ENCODE measurements at regions not wholly inside any gene's neighbourhood (a gene's known extent, or its start where the extent isn't known, plus 50 kb on each side); places are given as distances from the start of the nearest gene placed in this dataset.

- Mint-ChIP-seq H3K4me1 (no peaks in the 10 kb centered on the region), H3K4me3 (no peak overlapping the region), H3K27ac (no peak overlapping the region), H3K36me3 (no peaks in the 10 kb centered on the region), H3K27me3 (no peaks in the 10 kb centered on the region), H3K9me3 (peaks cover 0 to 4% (median under 1%) of the 10 kb centered on the region in 8 donors)
- Histone ChIP-seq H3K27ac (ENCODE audit: low read depth, low read length) (no peak overlapping the region), H3K27me3 (ENCODE audit: insufficient read depth, low read length) (no peaks in the 10 kb centered on the region), H3K4me1 (ENCODE audit: insufficient read depth, low read length) (no peaks in the 10 kb centered on the region), H3K4me3 (ENCODE audit: low read length in 2 of 2) (no peak overlapping the region), H3K36me3 (ENCODE audit: insufficient read depth, low read length) (no peaks in the 10 kb centered on the region), H3K9me3 (ENCODE audit: control insufficient read depth in 1 of 2, low read length in 2 of 2) (no peaks in the 10 kb centered on the region)
- DNase-seq = no peak
- intact Hi-C loops (cut with micrococcal nuclease) = no loop called here
- CTCF ChIA-PET (ENCODE audit: partially characterized antibody) = no interaction called here
- POLR2A ChIA-PET (ENCODE audit: partially characterized antibody) = no interaction called here
Measured at GRCh38 chr9:82677086-82677485, 385.9 kb downstream of the RASEF start.

- Mint-ChIP-seq H3K9me3 (peaks cover 0 to 8% (median 3%) of the 10 kb centered on the region in 8 donors), H3K4me1 (no peaks in the 10 kb centered on the region), H3K27ac (no peak overlapping the region), H3K27me3 (no peaks in the 10 kb centered on the region), H3K4me3 (no peak overlapping the region), H3K36me3 (no peaks in the 10 kb centered on the region)
- H3K36me3 ChIP-seq (ENCODE audit: insufficient read depth, low read length) = no peaks in the 10 kb centered on the region
- no peaks in the 10 kb centered on the region for H3K4me1 ChIP-seq (ENCODE audit: insufficient read depth, low read length)
- ChIA-PET CTCF (ENCODE audit: partially characterized antibody) (no interaction called here), POLR2A (ENCODE audit: partially characterized antibody) (no interaction called here)
- no peak overlapping the region for H3K27ac ChIP-seq (ENCODE audit: low read depth, low read length)
- H3K4me3 ChIP-seq (ENCODE audit: low read length in 2 of 2) = no peak overlapping the region
- no peaks in the 10 kb centered on the region for H3K9me3 ChIP-seq (ENCODE audit: control insufficient read depth in 1 of 2, low read length in 2 of 2)
- no peak for DNase-seq
- no peaks in the 10 kb centered on the region for H3K27me3 ChIP-seq (ENCODE audit: insufficient read depth, low read length)
- intact Hi-C loops (cut with micrococcal nuclease) = no loop called here
Measured at GRCh38 chr9:82679472-82679871, 383.5 kb downstream of the RASEF start.

DNA sequence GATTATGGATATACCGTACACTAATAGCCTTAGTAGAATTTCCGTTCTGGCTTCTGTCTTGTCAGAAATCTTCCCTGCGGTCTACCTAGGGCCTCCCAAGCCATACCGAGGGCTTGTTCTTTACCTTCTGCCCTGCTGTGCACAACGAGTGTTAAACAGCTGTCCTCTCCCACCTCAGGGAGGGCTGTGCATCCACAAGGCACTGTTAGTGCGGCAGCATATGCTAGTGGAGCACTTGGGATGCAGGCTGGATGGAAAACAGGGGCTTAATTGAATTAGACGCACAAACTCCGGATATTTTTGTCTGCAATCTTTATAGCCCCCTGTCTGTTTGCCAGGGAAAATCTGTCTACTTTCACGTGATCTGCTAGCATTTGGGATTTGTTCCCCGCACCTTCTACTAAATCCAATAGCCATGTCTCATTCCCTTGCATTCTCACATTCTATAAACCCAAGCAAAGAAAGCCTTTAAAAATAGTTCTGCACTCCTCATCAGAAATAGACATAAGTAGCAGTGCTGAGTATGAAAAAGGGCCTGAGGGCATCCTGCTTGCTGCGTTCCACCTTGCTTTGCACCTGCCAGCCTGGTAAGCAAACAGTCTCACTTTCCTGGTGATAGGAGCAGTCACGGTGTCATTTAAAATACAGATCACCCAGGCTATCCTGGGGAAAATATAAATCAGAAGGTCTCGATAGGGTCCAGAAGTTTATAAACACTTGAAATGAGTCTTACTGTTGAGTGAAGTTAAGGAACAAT lies 382.6 kb downstream of the RASEF start:
- CTCF ChIA-PET (ENCODE audit: partially characterized antibody) = no interaction called here
- DNase-seq = no peak
- Histone ChIP-seq H3K27me3 (ENCODE audit: insufficient read depth, low read length) (no peaks in the 10 kb centered on the region), H3K4me3 (ENCODE audit: low read length in 2 of 2) (no peak overlapping the region), H3K9me3 (ENCODE audit: control insufficient read depth in 1 of 2, low read length in 2 of 2) (no peaks in the 10 kb centered on the region), H3K4me1 (ENCODE audit: insufficient read depth, low read length) (no peaks in the 10 kb centered on the region), H3K27ac (ENCODE audit: low read depth, low read length) (no peak overlapping the region), H3K36me3 (ENCODE audit: insufficient read depth, low read length) (no peaks in the 10 kb centered on the region)
- intact Hi-C loops (cut with micrococcal nuclease) = no loop called here
- Mint-ChIP-seq H3K36me3 (no peaks in the 10 kb centered on the region), H3K4me1 (no peaks in the 10 kb centered on the region), H3K9me3 (peaks cover 0 to 10% (median 4%) of the 10 kb centered on the region in 8 donors), H3K4me3 (no peak overlapping the region), H3K27me3 (no peaks in the 10 kb centered on the region), H3K27ac (no peak overlapping the region)
- POLR2A ChIA-PET (ENCODE audit: partially characterized antibody) = no interaction called here

GRCh38 chr9:82681809-82682208 lies 381.1 kb downstream of the RASEF start:
- Mint-ChIP-seq H3K27ac (no peak overlapping the region), H3K27me3 (no peaks in the 10 kb centered on the region), H3K4me3 (no peak overlapping the region), H3K9me3 (peaks cover 0 to 17% (median 6%) of the 10 kb centered on the region in 8 donors), H3K4me1 (no peaks in the 10 kb centered on the region), H3K36me3 (no peaks in the 10 kb centered on the region)
- Histone ChIP-seq H3K4me1 (ENCODE audit: insufficient read depth, low read length) (no peaks in the 10 kb centered on the region), H3K4me3 (ENCODE audit: low read length in 2 of 2) (no peak overlapping the region), H3K27ac (ENCODE audit: low read depth, low read length) (no peak overlapping the region), H3K27me3 (ENCODE audit: insufficient read depth, low read length) (no peaks in the 10 kb centered on the region), H3K36me3 (ENCODE audit: insufficient read depth, low read length) (no peaks in the 10 kb centered on the region), H3K9me3 (ENCODE audit: control insufficient read depth in 1 of 2, low read length in 2 of 2) (no peaks in the 10 kb centered on the region)
- CTCF ChIA-PET (ENCODE audit: partially characterized antibody) = no interaction called here
- no peak for DNase-seq
- POLR2A ChIA-PET (ENCODE audit: partially characterized antibody) = no interaction called here
- intact Hi-C loops (cut with micrococcal nuclease) = no loop called here

DNA sequence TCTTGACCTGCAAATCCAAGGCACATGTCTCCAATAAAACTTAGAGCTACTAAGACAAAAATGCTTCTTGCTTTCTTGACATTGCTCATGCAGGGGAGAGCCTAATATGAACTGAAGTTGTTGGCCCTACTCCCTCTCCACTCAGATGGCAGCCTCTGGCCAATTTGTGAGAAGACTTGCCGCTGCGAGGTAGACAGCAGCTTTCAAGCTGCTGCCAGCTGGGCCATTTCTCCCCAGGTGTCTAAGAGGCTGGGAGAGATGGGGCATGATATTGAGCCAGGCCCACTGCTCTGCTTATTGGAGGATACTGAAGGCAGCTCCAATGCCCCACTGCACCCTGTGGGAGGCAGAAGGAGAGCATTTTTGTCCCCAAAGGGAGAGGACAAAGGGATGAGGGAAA lies 380.5 kb downstream of the RASEF start:
- no peak overlapping the region for H3K4me3 ChIP-seq (ENCODE audit: low read length in 2 of 2)
- H3K4me1 Mint-ChIP-seq = no peaks in the 10 kb centered on the region
- H3K36me3 ChIP-seq (ENCODE audit: insufficient read depth, low read length) = no peaks in the 10 kb centered on the region
- H3K4me3 Mint-ChIP-seq = no peak overlapping the region
- H3K36me3 Mint-ChIP-seq = no peaks in the 10 kb centered on the region
- POLR2A ChIA-PET (ENCODE audit: partially characterized antibody) = no interaction called here
- peaks cover 0 to 17% (median 6%) of the 10 kb centered on the region in 8 donors for H3K9me3 Mint-ChIP-seq
- no peaks in the 10 kb centered on the region for H3K27me3 Mint-ChIP-seq
- DNase-seq = no peak
- no peaks in the 10 kb centered on the region for H3K27me3 ChIP-seq (ENCODE audit: insufficient read depth, low read length)
- no peaks in the 10 kb centered on the region for H3K9me3 ChIP-seq (ENCODE audit: control insufficient read depth in 1 of 2, low read length in 2 of 2)
- no peaks in the 10 kb centered on the region for H3K4me1 ChIP-seq (ENCODE audit: insufficient read depth, low read length)
- H3K27ac ChIP-seq (ENCODE audit: low read depth, low read length) = no peak overlapping the region
- CTCF ChIA-PET (ENCODE audit: partially characterized antibody) = no interaction called here
- H3K27ac Mint-ChIP-seq = no peak overlapping the region
- intact Hi-C loops (cut with micrococcal nuclease) = no loop called here

DNA sequence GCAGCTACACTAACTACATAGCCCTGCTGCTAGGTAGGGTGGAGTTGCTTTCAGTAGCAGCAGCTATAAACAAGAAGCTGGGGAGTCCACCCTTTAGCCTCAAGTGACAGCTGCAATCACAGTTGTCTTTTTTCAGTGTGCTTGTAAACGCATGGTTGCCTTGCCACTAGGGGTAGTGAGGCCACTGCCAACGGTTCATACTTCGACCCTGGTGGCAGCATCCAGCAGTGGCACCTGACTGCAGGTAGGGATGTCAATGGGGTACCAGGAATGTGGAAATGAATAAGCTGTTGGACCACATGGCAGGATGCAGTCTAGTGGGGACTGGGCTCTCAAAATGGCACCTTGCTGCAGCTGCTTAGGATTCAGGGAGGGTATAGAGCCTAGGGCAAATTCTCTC lies 367.2 kb downstream of the RASEF start:
- H3K9me3 ChIP-seq (ENCODE audit: control insufficient read depth in 1 of 2, low read length in 2 of 2) = peaks cover 0 to 3% of the 10 kb centered on the region in 2 donors
- no peak overlapping the region for H3K4me3 Mint-ChIP-seq
- H3K27me3 ChIP-seq (ENCODE audit: insufficient read depth, low read length) = no peaks in the 10 kb centered on the region
- CTCF ChIA-PET (ENCODE audit: partially characterized antibody) = no interaction called here
- no peaks in the 10 kb centered on the region for H3K36me3 Mint-ChIP-seq
- no peaks in the 10 kb centered on the region for H3K27me3 Mint-ChIP-seq
- H3K4me3 ChIP-seq (ENCODE audit: low read length in 2 of 2) = no peak overlapping the region
- POLR2A ChIA-PET (ENCODE audit: partially characterized antibody) = no interaction called here
- no peak for DNase-seq
- peaks cover 4 to 26% (median 9%) of the 10 kb centered on the region in 8 donors for H3K9me3 Mint-ChIP-seq
- H3K4me1 Mint-ChIP-seq = no peaks in the 10 kb centered on the region
- no peak overlapping the region for H3K27ac Mint-ChIP-seq
- intact Hi-C loops (cut with micrococcal nuclease) = no loop called here
- no peaks in the 10 kb centered on the region for H3K36me3 ChIP-seq (ENCODE audit: insufficient read depth, low read length)
- no peak overlapping the region for H3K27ac ChIP-seq (ENCODE audit: low read depth, low read length)
- no peaks in the 10 kb centered on the region for H3K4me1 ChIP-seq (ENCODE audit: insufficient read depth, low read length)

GRCh38 chr9:82706786-82707185 lies 356.2 kb downstream of the RASEF start:
- Mint-ChIP-seq H3K9me3 (peaks cover 2 to 25% (median 7%) of the 10 kb centered on the region in 8 donors), H3K4me1 (no peaks in the 10 kb centered on the region), H3K36me3 (no peaks in the 10 kb centered on the region), H3K27ac (no peak overlapping the region), H3K27me3 (no peaks in the 10 kb centered on the region), H3K4me3 (no peak overlapping the region)
- POLR2A ChIA-PET (ENCODE audit: partially characterized antibody) = no interaction called here
- no peak overlapping the region for H3K27ac ChIP-seq (ENCODE audit: low read depth, low read length)
- DNase-seq = no peak
- CTCF ChIA-PET (ENCODE audit: partially characterized antibody) = no interaction called here
- H3K4me1 ChIP-seq (ENCODE audit: insufficient read depth, low read length) = no peaks in the 10 kb centered on the region
- H3K9me3 ChIP-seq (ENCODE audit: control insufficient read depth in 1 of 2, low read length in 2 of 2) = no peaks in the 10 kb centered on the region
- H3K36me3 ChIP-seq (ENCODE audit: insufficient read depth, low read length) = no peaks in the 10 kb centered on the region
- H3K27me3 ChIP-seq (ENCODE audit: insufficient read depth, low read length) = no peaks in the 10 kb centered on the region
- intact Hi-C loops (cut with micrococcal nuclease) = no loop called here
- no peak overlapping the region for H3K4me3 ChIP-seq (ENCODE audit: low read length in 2 of 2)

- H3K27me3 Mint-ChIP-seq = no peaks in the 10 kb centered on the region
- POLR2A ChIA-PET (ENCODE audit: partially characterized antibody) = no interaction called here
- H3K4me3 Mint-ChIP-seq = no peak overlapping the region
- intact Hi-C loops (cut with micrococcal nuclease) = no loop called here
- H3K9me3 Mint-ChIP-seq = peaks cover 0 to 22% (median 9%) of the 10 kb centered on the region in 8 donors
- DNase-seq = no peak
- H3K36me3 Mint-ChIP-seq = no peaks in the 10 kb centered on the region
- H3K36me3 ChIP-seq (ENCODE audit: insufficient read depth, low read length) = no peaks in the 10 kb centered on the region
- H3K9me3 ChIP-seq (ENCODE audit: control insufficient read depth in 1 of 2, low read length in 2 of 2) = peaks cover 0 to 10% of the 10 kb centered on the region in 2 donors
- CTCF ChIA-PET (ENCODE audit: partially characterized antibody) = no interaction called here
- H3K4me3 ChIP-seq (ENCODE audit: low read length in 2 of 2) = no peak overlapping the region
- no peaks in the 10 kb centered on the region for H3K27me3 ChIP-seq (ENCODE audit: insufficient read depth, low read length)
- no peaks in the 10 kb centered on the region for H3K4me1 Mint-ChIP-seq
- no peak overlapping the region for H3K27ac ChIP-seq (ENCODE audit: low read depth, low read length)
- no peak overlapping the region for H3K27ac Mint-ChIP-seq
- H3K4me1 ChIP-seq (ENCODE audit: insufficient read depth, low read length) = no peaks in the 10 kb centered on the region
Measured at GRCh38 chr9:82716821-82717220, 346.1 kb downstream of the RASEF start.
